ENCODE measurements at regions not wholly inside any gene's neighbourhood (a gene's known extent, or its start where the extent isn't known, plus 50 kb on each side); places are given as distances from the start of the nearest gene placed in this dataset.
A peak's percentile ranks its signal among the peaks of the same experiment; 100 is the strongest.

DNA sequence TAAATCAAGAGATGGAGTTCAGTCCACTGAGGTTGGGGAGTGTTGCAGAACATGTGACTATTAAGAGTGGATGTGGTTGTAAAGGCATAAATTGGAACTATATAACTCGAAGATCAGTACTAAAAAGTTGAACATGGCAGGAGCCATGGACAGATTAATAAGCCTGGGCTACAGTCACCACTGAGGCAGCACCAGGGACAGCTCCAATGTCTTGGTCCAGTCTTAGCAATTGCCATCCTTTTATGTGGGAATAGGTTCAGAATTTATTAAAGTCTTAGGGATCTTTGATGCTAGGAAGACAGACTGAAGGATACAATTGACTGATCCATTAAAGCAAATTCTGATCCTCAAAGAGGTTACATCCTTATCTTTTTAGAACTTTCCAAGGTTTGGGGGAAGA lies 156.6 kb downstream of the ADRA2A start:
- no peak overlapping the region for H3K4me3 ChIP-seq (ENCODE audit: low read depth, low read length)
- no peak overlapping the region for H3K27ac ChIP-seq
- DNase-seq = peak; percentile 33
- in situ Hi-C loops (cut with HindIII; ENCODE audit: low pct_ligation_motif_present, low sequenced_read_pairs) = no loop called here
- no peaks in the 10 kb centered on the region for H3K27me3 ChIP-seq (replicated peaks)
- TF ChIP-seq, protein P1, sequence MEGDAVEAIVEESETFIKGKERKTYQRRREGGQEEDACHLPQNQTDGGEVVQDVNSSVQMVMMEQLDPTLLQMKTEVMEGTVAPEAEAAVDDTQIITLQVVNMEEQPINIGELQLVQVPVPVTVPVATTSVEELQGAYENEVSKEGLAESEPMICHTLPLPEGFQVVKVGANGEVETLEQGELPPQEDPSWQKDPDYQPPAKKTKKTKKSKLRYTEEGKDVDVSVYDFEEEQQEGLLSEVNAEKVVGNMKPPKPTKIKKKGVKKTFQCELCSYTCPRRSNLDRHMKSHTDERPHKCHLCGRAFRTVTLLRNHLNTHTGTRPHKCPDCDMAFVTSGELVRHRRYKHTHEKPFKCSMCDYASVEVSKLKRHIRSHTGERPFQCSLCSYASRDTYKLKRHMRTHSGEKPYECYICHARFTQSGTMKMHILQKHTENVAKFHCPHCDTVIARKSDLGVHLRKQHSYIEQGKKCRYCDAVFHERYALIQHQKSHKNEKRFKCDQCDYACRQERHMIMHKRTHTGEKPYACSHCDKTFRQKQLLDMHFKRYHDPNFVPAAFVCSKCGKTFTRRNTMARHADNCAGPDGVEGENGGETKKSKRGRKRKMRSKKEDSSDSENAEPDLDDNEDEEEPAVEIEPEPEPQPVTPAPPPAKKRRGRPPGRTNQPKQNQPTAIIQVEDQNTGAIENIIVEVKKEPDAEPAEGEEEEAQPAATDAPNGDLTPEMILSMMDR (IDR thresholded peaks at IDR 0.05; ENCODE audit: low read depth, low read length, missing control alignments) = no peak
- H3K36me3 ChIP-seq (replicated peaks) = no peaks in the 10 kb centered on the region

DNA sequence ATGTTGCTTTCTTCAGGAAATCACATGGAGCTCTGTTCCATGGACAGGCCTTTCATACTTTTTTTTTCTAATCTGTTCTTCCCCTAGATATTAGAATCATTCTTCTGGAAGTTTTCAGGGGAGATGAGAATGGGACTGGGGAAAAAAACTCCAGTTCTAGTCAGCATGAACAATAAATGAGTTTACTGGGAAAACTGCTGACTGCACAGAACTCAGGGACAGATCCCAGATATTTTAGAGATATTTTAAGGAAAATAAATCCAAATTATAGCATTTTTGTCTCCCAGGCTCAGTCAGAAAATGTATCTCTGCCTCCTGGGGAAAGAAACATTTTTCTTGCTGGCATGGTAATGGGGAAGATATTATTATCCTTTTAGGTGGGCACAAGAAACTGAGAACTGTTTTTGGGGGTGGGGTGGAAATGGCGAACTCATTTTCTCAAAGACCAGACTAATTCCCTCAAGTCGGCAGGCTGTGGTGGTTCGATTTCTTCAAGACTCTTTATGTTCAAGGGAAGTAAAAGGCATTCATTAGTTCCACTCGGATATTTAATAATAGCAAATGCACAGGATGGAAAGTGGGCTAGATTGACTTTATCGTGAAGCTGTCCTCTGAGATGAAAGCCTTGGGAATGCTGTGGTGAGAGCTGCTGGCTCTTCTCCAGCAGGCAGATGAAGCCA lies 157.5 kb downstream of the ADRA2A start:
- H3K4me3 ChIP-seq (ENCODE audit: low read depth, low read length) = no peak overlapping the region
- H3K27ac ChIP-seq = no peak overlapping the region
- in situ Hi-C loops (cut with HindIII; ENCODE audit: low pct_ligation_motif_present, low sequenced_read_pairs) = no loop called here
- TF ChIP-seq, protein P1 (IDR thresholded peaks at IDR 0.05; ENCODE audit: low read depth, low read length, missing control alignments) = no peak
- H3K36me3 ChIP-seq (replicated peaks) = no peaks in the 10 kb centered on the region
- no peak for DNase-seq
- no peaks in the 10 kb centered on the region for H3K27me3 ChIP-seq (replicated peaks)

DNA sequence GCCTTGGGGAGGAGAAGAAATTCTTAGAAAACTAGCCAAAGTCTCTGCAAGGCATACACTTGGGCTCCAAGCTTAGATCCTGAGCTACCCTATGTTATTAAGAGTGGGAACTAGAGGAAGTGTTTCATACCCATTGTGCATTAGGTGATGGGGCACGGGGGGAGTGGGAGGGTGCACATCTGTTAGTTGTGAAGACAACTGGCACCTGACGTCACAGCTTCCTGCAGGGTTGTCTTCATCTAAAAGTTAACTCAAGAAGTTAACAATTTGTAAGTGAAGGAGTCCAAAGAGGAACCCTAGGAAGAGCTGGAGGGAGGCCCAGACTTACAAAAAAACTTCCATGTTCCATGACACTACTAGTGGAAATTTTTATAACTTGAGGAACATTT lies 158.1 kb downstream of the ADRA2A start:
- in situ Hi-C loops (cut with HindIII; ENCODE audit: low pct_ligation_motif_present, low sequenced_read_pairs) = no loop called here
- no peaks in the 10 kb centered on the region for H3K36me3 ChIP-seq (replicated peaks)
- H3K27ac ChIP-seq = no peak overlapping the region
- TF ChIP-seq, protein P1 (IDR thresholded peaks at IDR 0.05; ENCODE audit: low read depth, low read length, missing control alignments) = no peak
- no peaks in the 10 kb centered on the region for H3K27me3 ChIP-seq (replicated peaks)
- no peak overlapping the region for H3K4me3 ChIP-seq (ENCODE audit: low read depth, low read length)
- DNase-seq = no peak

DNA sequence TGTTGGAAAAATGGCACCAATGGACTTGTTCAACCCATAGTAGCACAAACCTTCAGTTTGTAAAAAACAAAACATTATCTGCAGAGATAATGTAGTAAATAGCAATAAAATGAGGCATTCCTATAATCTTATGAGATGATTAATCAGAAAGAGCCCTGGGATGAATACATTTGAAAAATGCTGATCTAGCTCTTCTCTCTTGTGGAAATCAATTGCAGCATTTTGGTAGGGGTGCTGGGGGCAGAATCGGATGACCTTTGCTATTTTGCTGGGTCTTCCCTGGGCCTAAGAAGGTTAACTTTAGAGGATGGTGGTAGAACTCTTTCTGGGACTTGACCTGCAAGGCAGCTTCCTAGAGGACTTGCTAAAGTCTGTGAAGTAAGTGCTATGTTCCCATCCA lies 163.5 kb downstream of the ADRA2A start:
- Histone ChIP-seq H3K4me3 (ENCODE audit: low read depth, low read length) (no peak overlapping the region), H3K27me3 (replicated peaks) (no peaks in the 10 kb centered on the region), H3K27ac (no peak overlapping the region), H3K36me3 (replicated peaks) (no peaks in the 10 kb centered on the region)
- DNase-seq = no peak
- in situ Hi-C loops (cut with HindIII; ENCODE audit: low pct_ligation_motif_present, low sequenced_read_pairs) = no loop called here
- TF ChIP-seq, protein P1 (IDR thresholded peaks at IDR 0.05; ENCODE audit: low read depth, low read length, missing control alignments) = no peak

DNA sequence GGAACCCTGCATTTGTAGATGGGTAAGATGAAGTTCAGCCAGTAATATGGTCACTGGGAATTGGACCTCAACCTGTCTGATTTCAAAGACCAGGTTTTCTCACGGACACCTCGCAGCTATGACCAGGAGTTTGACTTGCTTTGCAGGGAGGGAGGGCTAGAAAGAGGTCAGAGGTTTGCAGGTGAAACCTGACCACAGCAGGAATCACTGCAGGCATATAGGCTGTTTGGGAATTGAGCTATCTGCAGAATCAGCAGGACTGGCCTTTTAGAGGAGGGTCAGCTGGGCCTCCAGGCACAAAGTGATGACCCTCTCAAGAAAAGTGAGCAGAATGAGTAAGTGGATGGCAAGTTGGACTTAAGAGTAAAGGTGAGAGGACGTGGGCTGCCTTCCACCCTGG lies 166.3 kb downstream of the ADRA2A start:
- H3K27ac ChIP-seq = no peak overlapping the region
- H3K36me3 ChIP-seq (replicated peaks) = no peaks in the 10 kb centered on the region
- H3K4me3 ChIP-seq (ENCODE audit: low read depth, low read length) = no peak overlapping the region
- no peak for DNase-seq
- H3K27me3 ChIP-seq (replicated peaks) = no peaks in the 10 kb centered on the region
- in situ Hi-C loops (cut with HindIII; ENCODE audit: low pct_ligation_motif_present, low sequenced_read_pairs) = no loop called here
- TF ChIP-seq, protein P1 (IDR thresholded peaks at IDR 0.05; ENCODE audit: low read depth, low read length, missing control alignments) = no peak

DNA sequence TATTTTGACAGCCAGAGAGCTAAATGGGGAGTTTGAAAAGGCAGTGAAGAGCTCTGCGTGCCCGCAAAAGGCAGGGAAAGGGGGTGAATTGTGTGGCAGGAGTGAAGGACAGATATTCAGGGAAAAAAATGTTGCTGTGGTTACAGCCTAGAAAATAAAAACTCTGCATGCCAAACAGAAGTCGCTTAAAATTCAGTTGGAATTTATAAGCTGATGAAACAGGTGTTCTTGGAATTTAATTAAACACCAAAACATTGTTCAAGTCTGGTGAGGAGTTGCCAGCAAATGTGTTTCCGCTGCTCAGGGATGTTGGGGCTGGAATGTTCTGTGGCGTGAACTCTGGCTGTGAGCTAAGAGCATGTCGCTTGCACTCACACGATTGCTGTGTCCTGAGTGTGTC lies 169.3 kb downstream of the ADRA2A start:
- in situ Hi-C loops (cut with HindIII; ENCODE audit: low pct_ligation_motif_present, low sequenced_read_pairs) = no loop called here
- TF ChIP-seq, protein P1 (IDR thresholded peaks at IDR 0.05; ENCODE audit: low read depth, low read length, missing control alignments) = no peak
- H3K27me3 ChIP-seq (replicated peaks) = no peaks in the 10 kb centered on the region
- no peaks in the 10 kb centered on the region for H3K36me3 ChIP-seq (replicated peaks)
- no peak overlapping the region for H3K4me3 ChIP-seq (ENCODE audit: low read depth, low read length)
- no peak for DNase-seq
- no peak overlapping the region for H3K27ac ChIP-seq
